Brain pericyte (primary cell): ENCODE measurements at regions not wholly inside any gene's neighbourhood (a gene's known extent, or its start where the extent isn't known, plus 50 kb on each side); places are given as distances from the start of the nearest gene placed in this dataset.

Experiments
- DNase-seq: peaks from one replicate; pipeline ENCODE4 v3.0.0-alpha.2; 2012; ENCODE audit warnings: low read depth, low spot score

DNA sequence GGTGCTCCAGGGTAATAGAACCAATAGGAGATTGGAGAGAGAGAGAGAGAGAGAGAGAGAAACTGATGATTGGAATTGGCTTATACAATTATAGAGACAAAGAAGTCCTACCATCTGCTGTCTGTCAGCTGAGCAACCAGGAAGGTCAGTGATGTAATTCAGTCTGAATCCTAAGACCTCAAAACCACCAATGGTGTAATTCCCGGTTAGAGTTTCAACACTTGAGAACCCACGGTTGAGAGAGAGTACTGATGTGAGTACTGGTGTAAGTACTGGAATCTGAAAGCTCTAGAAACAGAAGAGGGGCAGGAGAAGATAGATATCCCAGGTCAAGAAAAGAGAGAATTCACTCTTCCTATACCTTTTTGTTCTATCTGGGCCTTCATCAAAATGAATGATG is 775.8 kb downstream of the EFNA5 start:
- no peak for DNase-seq

DNA sequence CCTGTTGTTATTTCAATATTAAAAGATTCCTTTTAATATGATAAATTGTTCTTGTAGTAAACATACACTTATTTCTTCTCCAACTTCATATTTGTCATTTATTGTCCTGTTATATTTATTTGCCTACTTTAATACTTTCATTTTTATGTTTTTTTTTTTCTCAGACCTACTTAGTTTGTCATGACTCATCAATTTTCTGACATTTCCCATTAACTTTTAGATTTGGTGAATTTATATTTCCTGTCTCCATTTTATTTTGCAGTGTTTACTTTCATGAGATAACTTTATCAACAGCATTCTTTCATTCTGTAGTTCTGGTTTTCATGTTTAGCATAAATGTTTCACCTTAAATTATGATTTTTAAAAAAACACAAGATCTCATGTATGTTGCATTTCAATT is 788.7 kb downstream of the EFNA5 start:
- no peak for DNase-seq

DNA sequence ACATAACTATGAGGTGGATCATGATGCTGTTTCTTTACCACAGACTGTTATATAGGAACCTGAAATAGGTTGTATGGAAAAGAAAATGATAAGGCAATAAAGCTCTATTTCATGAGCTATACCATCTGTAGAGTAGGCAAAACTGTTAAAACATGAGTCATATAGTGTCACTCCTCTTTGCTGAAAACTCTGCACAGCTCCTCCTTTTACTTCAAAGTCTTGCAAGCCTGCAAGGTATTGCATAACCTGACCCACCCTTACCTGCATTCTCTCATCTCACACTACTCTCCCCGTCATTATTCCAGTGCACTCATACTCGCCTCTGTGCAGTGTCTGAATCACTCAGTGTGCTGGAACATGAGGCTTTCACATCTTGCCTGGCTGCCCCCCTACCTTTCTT is 790.1 kb downstream of the EFNA5 start:
- DNase-seq, result no peak

DNA sequence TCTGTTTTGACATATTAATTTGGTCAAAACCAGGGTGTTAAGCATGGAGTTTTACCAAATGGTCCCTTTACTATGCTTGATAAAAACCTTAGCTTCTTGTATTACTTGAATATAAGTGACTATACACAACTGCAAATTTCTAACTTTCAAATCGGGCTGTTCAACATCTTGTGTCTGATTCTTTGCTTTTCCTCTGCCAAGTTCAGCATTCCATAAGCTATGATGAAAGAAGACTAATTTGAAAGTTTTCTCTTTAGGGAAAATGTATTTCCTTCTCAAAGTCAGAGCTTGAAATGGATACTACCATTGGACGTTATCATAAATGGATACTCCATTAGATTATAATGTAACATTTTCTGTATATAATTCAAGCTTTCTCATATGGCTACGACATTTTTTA is 792.9 kb downstream of the EFNA5 start:
- DNase-seq, result no peak

DNA sequence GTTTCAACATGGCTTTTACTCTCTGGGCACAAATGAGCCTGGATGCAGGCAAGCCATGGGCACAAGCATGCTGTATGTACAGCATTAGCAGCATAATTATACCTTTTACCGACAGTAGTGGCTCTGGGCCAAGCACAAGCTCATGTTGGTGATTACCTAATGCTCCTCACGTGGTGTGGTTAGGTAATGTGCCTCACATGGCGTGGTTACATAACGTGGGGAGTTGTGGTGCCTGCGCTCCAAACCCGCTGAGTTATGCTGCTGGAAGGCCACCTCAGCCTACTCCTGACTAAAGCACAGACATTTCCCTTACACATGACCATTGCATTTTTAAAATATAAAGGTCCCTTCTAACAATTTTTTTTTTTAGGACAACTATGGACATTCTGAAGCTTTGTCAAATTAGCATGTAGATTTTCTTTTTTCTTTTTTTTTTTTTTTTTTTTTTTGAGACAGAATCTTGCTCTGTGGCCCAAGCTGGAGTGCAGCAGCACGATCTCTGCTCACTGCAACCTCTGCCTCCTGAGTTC is 794.0 kb downstream of the EFNA5 start:
- DNase-seq, result no peak

DNA sequence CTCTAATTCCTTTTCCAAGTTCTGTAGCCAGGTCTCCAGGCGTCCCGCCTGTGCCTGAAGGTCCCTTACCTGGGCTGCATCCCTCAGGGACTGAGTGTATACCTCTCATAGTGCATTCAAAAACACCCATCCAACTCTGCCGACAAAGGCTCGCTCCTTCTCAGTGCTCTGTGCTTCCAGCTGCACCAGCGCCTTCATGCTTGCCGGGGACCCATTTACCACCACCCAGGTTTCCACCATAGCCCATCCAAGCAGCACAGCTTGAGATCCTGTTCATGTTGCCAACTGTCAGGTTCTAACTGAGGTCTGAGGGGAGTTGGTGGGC is 794.5 kb downstream of the EFNA5 start:
- DNase-seq, result no peak

DNA sequence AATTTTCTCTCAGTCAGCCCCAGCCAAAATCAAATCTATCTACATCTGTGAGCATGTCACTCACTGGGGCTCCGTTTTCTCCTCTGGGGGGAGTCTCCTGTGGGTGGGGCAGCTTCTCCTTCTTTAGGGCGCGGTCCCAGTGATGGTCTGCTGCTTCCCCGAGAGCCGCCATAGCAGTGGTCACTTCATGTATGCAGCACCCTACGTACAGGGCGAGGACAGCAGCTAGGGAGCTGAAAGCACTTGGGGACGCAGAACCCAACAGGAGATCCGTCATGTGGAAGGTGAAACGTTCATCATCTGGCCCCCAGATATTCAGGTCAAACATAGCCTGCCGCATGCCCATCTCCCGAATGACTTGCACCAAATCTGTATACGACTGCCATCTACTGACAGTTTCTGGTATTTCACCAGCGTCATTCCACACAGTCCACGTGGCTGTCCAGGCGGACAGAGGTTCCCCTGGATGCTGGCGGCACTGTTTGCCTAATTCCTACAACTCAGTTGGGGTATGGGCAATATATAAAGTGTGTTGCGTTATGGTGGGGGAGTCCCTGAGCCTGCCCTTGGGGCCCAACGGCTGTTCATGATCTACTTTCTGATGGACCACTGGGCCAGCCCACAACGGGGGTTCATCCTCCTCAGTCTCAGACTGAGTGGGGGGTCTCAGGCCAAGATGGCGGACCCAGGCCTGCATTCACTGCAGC is 795.0 kb downstream of the EFNA5 start:
- DNase-seq, result no peak

DNA sequence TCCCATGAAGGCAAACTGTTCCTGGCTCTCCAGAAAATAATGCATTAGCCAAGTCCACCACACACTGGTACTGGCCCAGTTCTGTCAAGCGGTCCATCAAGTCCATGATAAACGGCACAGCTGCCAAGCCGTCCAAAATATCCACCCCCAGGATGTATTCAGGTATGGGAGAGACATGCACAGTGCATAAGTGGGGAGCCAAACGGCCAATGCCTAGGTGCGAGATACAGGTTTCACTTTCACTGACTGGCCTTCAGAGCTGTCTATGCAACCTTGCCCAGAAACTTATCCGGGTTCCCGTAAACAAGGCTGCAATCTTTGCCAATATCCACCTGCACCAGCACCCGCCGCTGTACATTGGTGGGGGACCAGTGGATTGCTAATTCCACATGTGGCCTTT is 795.8 kb downstream of the EFNA5 start:
- no peak for DNase-seq

DNA sequence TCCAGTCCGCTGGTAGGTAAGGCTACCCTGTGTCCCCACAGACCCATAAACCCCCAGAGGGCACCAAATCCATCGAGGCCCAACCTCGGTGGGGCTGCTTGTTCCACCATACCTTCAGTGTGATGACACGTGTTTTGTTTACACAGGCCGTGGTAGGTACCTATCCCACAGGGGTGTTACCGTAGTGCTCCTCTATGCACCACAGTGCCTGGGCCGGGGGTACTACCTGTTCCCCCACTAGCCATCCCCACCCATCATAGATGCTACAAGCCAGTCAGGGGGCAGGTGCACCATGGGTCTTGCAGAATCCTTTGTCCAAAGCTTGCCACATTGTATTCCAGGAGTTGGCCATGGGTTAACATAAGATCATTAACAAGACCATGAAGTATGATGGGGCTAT is 796.2 kb downstream of the EFNA5 start:
- no peak for DNase-seq

DNA sequence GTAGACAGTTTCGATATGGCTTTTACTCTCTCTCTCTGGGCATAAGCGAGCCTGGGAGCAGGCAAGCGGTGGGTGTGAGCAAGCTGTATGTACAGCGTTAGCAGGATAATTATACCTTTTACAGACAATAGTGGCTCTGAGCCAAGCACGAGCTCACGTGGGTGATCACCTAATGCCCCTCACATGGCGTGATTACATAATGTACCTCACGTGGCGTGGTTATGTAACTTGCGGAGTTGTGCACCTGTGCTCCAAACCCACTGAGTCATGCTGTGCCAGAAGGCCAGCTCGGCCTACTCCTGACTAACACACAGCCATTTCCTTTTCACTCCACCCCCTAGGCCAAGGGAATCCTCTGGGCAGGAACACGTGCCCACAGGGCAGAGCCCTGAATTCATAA is 797.2 kb downstream of the EFNA5 start:
- DNase-seq, result no peak

DNA sequence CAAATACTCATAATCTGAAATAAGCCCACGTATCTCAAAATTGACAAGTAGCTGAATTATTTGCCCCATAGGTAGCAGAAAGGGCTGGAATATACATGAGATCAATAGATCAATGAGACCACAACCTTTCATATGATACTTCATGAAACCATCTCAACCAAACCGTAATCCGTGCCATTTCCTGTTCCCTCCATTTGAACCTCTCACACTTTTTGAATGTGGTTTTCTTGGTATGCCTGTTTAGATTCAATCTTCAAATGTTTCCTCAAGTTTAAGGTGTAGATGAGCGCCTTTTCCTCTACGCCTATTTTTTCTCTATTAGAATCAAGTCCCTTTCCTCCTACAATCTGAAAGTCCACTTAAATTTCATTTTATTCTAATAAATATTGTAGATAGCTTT is 805.5 kb downstream of the EFNA5 start:
- no peak for DNase-seq

DNA sequence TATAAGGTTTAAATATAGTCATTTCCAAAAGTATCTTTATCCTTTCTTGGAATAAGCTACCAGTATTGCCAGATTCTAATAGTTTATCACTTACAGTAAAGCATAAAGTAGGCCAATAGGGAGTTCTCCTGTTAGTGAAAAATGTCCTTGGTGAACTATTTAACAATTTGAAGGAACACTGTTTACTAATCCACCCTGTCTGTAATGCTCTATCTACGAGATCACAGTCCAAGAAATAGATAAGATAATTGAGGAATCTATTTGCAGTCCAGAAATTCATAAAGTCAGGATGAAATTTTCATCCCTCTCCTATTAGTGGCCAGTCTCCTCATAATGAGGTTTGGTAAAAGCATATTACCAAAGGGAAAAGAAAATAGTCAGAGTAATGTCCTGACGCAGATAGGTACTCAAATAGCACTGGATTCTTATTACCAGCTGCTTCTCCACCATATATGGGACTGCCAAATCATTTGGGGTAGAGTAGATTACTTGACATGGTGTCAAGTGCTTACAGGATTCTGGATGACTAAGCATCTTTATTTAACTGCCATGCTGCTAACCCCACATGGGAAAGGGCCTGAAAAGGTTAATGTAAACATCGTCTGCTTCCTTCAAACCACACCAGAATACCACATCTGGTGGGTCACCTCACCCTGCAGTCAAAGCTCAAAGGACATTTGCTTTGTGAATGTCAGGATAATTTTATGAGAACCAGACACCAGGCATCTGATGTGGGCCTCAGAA is 808.1 kb downstream of the EFNA5 start:
- peak; percentile 98 for DNase-seq

DNA sequence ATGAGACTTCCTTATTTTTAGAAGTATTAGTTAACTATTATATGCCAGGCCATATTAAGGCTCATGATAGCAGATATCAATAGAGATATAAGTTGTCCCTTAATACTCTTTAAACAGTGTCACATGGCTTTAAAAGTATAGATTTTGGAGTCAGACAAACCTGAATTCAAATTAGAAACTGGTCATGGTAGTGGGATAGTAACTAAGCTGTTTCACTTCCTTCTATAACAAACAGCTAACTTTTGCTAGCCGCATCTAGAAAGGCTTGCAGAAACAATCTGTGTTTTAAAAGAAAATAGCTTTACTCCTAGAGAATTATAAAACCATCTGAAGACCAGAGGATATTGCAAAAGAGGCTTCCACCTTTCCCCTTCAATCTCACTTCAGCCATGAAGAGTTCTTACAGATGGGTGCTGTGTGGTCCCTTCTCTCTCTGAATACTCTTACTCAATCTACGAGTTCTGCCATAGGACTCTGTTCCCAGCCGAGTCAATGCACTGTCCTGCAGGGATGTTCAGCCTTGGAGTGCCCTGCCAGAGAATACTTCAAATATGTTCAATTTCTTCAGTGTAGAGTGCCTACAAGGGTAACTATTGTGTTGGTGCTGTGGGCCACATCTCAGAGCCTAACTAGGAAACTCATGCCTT is 810.2 kb downstream of the EFNA5 start:
- no peak for DNase-seq

DNA sequence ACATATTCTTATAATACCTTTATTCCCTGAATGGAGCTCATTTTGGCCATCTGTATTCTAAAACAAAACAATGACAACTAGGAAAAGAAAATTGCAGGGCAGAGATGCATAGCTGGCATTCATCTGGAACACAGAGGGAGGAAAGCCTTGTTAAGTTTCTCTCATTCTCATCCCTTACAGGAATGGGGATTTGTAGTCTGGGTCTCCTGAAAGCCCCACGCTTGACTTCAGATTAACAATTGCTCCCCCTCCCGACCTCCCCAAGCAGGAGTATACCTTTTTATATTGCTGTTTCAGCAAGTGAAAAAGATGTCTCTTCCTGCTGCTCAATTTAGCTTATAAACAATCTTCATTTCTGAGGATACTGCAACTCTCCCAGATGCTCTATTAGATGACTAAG is 812.1 kb downstream of the EFNA5 start:
- DNase-seq, result no peak

DNA sequence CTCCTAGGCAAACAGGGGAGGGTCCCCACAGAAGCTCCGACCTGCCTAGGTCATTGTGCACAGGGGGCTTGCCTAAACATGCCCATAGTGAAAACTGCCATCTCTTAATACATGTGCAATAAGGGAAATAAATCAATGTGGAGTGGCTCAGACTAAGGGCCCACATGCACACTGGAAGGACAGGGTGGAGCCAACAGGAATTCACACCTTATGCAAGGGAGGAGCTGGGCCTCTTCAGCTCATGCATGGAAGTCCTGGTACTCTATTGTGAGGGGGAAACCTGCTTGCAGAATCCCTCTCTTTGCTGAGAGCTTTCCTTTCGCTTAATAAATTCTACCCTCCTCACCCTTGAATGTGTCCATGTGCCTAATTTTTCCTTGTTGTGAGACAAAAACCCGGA is 815.8 kb downstream of the EFNA5 start:
- no peak for DNase-seq

DNA sequence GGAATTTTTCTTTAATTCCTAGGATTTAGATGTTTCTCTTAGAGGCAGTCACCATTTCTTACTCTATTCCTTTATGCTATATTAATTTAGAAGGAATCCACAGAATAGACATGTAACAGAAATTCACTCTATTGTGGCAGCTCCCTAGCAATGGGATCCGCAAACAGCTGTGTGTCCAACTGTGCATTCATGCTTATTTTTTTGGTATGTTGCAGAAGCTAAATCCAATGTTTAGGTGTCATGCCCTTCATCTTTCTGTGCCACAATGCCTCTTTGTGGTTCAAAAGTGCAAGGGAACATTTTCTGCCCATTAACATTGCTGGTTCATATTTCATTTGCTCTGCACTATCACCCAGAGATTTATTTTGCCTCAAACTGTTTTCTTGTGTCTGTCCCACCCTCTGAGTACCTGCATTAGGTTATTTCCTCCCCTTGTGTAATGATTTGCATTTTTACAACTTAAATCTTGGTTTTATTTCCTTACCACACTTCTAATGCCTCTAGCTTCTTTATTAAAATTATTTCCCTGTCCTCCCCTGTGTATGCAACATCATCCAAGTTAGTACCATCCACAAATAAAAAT is 816.5 kb downstream of the EFNA5 start:
- no peak for DNase-seq

DNA sequence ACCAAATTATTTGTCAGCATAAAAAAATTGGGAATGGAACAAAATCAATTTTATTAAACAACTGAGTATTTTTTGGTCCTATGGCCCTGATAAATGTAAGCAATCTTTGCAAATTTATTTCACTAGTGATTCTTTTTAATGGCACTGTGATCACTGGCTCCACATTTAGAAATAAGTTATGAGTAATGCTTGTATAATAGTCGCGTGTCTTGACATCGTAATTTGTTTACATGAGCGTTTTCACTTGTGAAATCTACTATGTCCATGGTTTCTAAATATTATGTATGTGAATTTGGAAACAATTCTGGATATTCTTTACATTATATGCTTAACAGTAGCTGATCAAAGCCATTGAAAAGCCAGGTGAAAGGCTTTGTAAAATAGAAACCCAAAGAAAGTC is 817.5 kb downstream of the EFNA5 start:
- no peak for DNase-seq

DNA sequence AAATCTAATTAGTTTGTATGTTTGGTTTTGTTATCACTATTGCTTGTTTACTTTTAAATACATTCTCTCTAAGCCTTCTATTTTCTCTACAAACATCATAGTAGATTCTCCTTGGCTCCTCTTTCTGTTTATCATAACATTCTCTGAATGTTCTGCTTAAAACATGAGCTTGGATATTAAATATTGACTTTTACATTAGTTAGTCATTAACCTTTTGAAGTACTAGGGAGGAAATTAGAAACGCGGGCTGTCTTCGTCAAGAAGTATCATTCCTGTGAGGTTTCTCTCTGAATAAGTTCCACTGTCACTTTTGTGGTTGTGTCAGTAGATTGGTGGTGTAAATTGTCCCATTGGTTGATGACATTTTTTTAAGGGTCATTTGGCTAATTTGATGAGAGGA is 821.5 kb downstream of the EFNA5 start:
- no peak for DNase-seq

DNA sequence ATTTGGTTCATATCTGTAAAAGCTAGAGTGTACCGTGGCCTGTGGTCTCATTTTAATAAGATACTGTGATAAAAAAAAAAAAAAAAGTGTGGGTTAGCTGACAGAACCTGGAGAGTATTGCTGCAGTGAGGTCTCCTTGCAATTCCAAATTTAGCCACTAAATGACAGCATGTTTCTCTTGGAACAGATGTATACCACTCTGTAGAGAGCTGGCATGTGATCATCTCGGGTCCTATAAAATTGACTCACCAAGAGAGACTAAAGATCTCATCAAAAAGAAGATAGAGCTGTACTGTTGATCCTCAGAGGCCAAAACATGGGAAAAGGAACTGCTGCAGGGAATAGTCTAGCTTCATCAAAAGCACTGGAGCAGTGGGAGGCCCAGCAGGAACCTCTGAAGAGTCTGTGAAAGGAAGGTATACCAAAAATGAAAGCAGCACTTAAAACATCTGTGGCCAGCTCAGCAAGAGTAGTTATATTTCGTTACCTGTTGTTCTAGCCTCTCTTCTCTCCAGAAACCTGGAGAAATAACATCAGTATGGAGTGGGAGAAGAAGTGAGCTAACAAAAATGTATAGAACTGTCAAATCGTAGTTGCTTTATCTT is 826.8 kb downstream of the EFNA5 start:
- no peak for DNase-seq

DNA sequence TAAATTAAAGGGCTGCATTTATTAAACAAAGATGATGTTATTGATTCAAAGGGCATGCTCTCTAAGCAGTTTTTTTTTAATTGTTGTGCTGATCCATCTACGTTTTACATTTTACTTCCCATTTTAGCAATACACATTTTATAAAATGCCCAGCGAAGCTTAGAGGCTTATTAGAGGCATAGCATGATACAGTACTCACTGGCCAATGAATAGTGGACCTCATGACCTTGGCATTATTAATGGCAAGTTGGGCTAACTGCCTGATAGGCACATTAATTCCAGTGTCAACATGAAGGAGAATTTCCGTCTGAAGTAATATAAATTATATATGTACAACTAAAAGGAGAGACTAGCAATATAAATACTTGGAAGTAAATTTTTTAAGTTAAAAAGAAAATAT is 837.2 kb downstream of the EFNA5 start:
- no peak for DNase-seq

DNA sequence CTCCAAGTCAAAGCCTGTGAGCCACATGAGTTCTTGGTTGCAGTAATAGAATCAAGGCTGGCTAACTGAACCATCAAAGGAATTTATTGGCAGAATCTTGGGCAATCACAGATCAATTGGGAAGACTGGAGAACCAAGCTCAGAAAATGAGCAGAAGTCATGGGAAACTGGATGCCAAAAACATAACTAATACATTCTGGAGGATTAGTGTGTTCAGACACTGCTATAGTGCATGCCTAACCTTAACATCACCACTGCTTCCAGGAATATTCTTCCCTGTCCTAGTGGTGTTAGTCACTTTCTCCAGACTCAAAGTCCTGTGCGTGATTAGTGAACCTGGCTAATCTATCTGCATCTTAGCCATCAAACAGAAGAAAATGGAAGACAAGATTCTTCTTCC is 843.7 kb downstream of the EFNA5 start:
- no peak for DNase-seq

DNA sequence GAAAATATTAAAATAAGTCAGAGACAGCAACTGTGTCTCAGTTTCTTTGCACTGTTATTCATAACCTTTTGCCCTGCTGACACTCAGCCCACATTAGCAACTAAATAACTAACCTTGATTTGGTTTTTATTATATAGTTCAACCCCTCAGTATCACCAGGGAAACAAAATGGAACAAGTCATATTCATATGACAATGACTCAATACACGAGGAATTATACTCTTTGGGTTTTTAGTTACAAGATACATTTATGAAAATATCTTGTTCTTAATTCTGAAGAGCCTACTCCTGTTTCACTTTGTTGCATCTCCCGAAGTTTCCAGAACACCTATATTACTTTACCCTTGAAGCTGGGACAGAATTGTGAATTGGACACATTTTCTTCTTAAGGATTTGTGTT is 845.4 kb downstream of the EFNA5 start:
- DNase-seq, result no peak
